Peyer's patch (tissue), 4 donors: ENCODE measurements at regions not wholly inside any gene's neighbourhood (a gene's known extent, or its start where the extent isn't known, plus 50 kb on each side); places are given as distances from the start of the nearest gene placed in this dataset.

ENCODE experiments used
- CTCF ChIP-seq, 6 experiments: fragments of 450-650 bp in 4 of 6; fragments of 200-600 bp in 2 of 6; sonication (generic) in 1 of 6; IDR thresholded peaks; one replicate each; pipeline ENCODE4 v1.5.1; 2017 to 2019; ENCODE audit warnings: antibody characterized with exemption in 6 of 6, mild to moderate bottlenecking in 3 of 6, moderate library complexity in 1 of 6
- POLR2A ChIP-seq, 2 donors: fragments of 450-650 bp; IDR thresholded peaks; one replicate each; pipeline ENCODE4 v1.5.1; 2017; ENCODE audit warnings: antibody characterized with exemption in 2 of 2, mild to moderate bottlenecking in 2 of 2, moderate library complexity in 2 of 2

GRCh38 chr1:87717157-87717670 lies 388.5 kb downstream of the LMO4 start:
- TF ChIP-seq CTCF (IDR thresholded peaks at IDR 0.05) (no peak), POLR2A (IDR thresholded peaks at IDR 0.05) (no peak)
